ENCODE measurements at regions not wholly inside any gene's neighbourhood (a gene's known extent, or its start where the extent isn't known, plus 50 kb on each side); places are given as distances from the start of the nearest gene placed in this dataset.

GRCh38 chr6:28742668-28743270 lies 181.0 kb downstream of the TRIM27 start:
- Histone ChIP-seq H3K9ac (ENCODE audit: low read length) (no peak overlapping the region), H3K4me3 (ENCODE audit: low read depth, low read length) (peak overlapping the region; percentile 69), H3K27me3 (ENCODE audit: control insufficient read depth, insufficient read depth, low read length) (peaks cover 56% of the 10 kb centered on the region; the same call in 1 of the 2 replicates), H3K9me3 (ENCODE audit: control insufficient read depth, insufficient read depth, low read depth, low read length) (no peaks in the 10 kb centered on the region), H3K36me3 (ENCODE audit: control insufficient read depth, insufficient read depth, low read length) (no peaks in the 10 kb centered on the region), H3K27ac (ENCODE audit: low read depth, low read length) (no peak overlapping the region), H3K4me1 (ENCODE audit: control insufficient read depth, insufficient read depth, low read length) (0 out of 2 replicates have a peak, but pooled peaks cover 11% of the 10 kb centered on the region)

DNA sequence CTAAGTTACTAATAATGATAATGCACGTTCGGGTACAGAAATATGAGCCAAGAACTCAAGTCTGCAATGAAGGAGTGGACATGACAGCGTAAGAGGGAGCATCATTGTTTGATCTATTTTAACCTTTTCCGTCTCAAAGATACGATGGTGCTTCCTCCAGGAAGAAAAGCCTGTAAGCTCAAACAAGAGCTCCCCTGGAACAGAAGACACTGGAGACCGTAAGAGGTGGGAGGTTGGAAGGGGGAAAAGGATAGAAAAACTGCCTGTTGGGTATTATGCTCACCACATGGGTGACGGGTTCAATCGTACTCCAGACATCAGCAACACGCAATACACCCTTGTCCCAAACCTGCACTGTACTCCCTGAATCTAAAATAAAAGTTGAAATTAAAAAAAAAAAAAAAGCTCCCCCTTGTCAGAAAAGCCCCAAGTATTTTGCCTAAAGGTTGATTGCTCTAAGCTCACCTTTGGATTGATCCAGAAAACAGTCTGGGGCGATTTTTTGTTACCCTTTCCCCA lies 180.5 kb downstream of the TRIM27 start:
- Histone ChIP-seq H3K36me3 (ENCODE audit: control insufficient read depth, insufficient read depth, low read length) (no peaks in the 10 kb centered on the region), H3K9ac (ENCODE audit: low read length) (no peak overlapping the region), H3K4me3 (ENCODE audit: low read depth, low read length) (peak overlapping the region; percentile 69), H3K27ac (ENCODE audit: low read depth, low read length) (no peak overlapping the region), H3K9me3 (ENCODE audit: control insufficient read depth, insufficient read depth, low read depth, low read length) (no peaks in the 10 kb centered on the region), H3K4me1 (ENCODE audit: control insufficient read depth, insufficient read depth, low read length) (0 out of 2 replicates have a peak, but pooled peaks cover 6% of the 10 kb centered on the region), H3K27me3 (ENCODE audit: control insufficient read depth, insufficient read depth, low read length) (peaks cover 51% of the 10 kb centered on the region; the same call in 1 of the 2 replicates)

DNA sequence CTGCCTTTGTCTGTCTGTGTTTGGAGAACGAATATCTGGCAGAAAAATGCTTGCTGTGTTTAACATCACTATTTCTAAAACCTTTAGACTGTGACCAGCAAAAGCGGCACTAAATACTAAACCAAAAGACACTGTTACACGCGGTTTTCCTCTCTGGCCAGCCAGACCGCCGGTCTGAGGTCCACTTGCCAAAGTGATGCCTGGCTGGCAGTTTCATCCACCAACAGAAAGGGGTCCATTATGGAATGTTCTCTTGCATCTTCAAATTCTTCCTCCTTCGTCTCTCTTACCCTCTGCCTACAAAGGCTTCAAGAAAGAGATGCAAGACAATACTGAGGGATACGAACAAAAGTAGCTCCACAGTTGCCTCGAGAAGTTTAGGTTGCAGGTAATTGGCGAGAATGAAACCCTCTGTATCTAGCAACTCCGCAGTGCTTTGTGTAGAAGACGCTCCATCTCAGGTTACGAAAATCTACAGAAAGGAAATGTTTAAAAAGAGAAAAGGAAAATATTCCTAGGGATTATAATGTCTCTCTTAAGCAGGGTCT lies 176.6 kb downstream of the TRIM27 start:
- no peaks in the 10 kb centered on the region for H3K36me3 ChIP-seq (ENCODE audit: control insufficient read depth, insufficient read depth, low read length)
- H3K27ac ChIP-seq (ENCODE audit: low read depth, low read length): no peak overlapping the region
- peaks cover 38% of the 10 kb centered on the region; the same call in 1 of the 2 replicates for H3K27me3 ChIP-seq (ENCODE audit: control insufficient read depth, insufficient read depth, low read length)
- peak overlapping the region; percentile 6 for H3K9ac ChIP-seq (ENCODE audit: low read length)
- peak overlapping the region; percentile 70 for H3K4me3 ChIP-seq (ENCODE audit: low read depth, low read length)
- peaks cover 8% of the 10 kb centered on the region; the same call in 1 of the 2 replicates for H3K9me3 ChIP-seq (ENCODE audit: control insufficient read depth, insufficient read depth, low read depth, low read length)
- no peaks in the 10 kb centered on the region for H3K4me1 ChIP-seq (ENCODE audit: control insufficient read depth, insufficient read depth, low read length)

GRCh38 chr6:28747631-28748157 lies 176.1 kb downstream of the TRIM27 start:
- Histone ChIP-seq H3K9ac (ENCODE audit: low read length) (peak overlapping the region; percentile 6), H3K36me3 (ENCODE audit: control insufficient read depth, insufficient read depth, low read length) (no peaks in the 10 kb centered on the region), H3K27ac (ENCODE audit: low read depth, low read length) (no peak overlapping the region), H3K4me3 (ENCODE audit: low read depth, low read length) (peak overlapping the region; percentile 70), H3K27me3 (ENCODE audit: control insufficient read depth, insufficient read depth, low read length) (peaks cover 38% of the 10 kb centered on the region; the same call in 1 of the 2 replicates), H3K9me3 (ENCODE audit: control insufficient read depth, insufficient read depth, low read depth, low read length) (peaks cover 8% of the 10 kb centered on the region; the same call in 1 of the 2 replicates), H3K4me1 (ENCODE audit: control insufficient read depth, insufficient read depth, low read length) (no peaks in the 10 kb centered on the region)

GRCh38 chr6:28748192-28748591 lies 175.6 kb downstream of the TRIM27 start:
- Histone ChIP-seq H3K27ac (ENCODE audit: low read depth, low read length) (no peak overlapping the region), H3K4me3 (ENCODE audit: low read depth, low read length) (peak overlapping the region; percentile 70), H3K9me3 (ENCODE audit: control insufficient read depth, insufficient read depth, low read depth, low read length) (peaks cover 8% of the 10 kb centered on the region; the same call in 1 of the 2 replicates)

DNA sequence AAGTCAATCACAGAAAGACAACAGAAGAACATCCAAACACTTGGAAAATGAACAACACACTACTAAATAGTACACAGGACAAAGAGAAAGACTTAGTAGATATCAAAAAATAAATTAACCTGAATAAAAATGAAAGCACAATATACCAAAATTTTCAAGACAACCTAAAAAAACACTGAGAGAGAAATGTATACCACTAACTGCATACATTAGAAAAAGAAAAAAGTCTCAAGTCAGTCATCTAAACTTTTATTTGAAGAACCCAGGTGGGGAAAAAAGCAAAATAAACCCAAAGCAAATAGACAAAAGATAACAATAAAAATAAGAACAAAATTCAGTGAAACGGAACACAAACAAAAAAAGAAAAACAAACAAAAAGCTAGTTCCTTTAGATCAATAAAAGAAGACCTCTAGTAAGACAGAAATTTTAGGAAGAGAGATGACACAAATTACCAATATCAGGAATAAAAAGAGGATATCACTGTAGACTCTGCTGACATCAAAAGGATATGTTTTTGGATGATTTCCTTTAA lies 172.8 kb downstream of the TRIM27 start:
- Histone ChIP-seq H3K4me1 (ENCODE audit: control insufficient read depth, insufficient read depth, low read length) (no peaks in the 10 kb centered on the region), H3K9me3 (ENCODE audit: control insufficient read depth, insufficient read depth, low read depth, low read length) (peaks cover 8% of the 10 kb centered on the region; the same call in 1 of the 2 replicates), H3K27me3 (ENCODE audit: control insufficient read depth, insufficient read depth, low read length) (peaks cover 14% of the 10 kb centered on the region; the same call in 1 of the 2 replicates), H3K9ac (ENCODE audit: low read length) (no peak overlapping the region), H3K27ac (ENCODE audit: low read depth, low read length) (no peak overlapping the region), H3K36me3 (ENCODE audit: control insufficient read depth, insufficient read depth, low read length) (no peaks in the 10 kb centered on the region), H3K4me3 (ENCODE audit: low read depth, low read length) (no peak overlapping the region)

More at GRCh38 chr6:28748192-28748591, 175.6 kb downstream of the TRIM27 start:
- Histone ChIP-seq H3K9ac (ENCODE audit: low read length) (no peak overlapping the region), H3K4me1 (ENCODE audit: control insufficient read depth, insufficient read depth, low read length) (no peaks in the 10 kb centered on the region), H3K36me3 (ENCODE audit: control insufficient read depth, insufficient read depth, low read length) (no peaks in the 10 kb centered on the region), H3K27me3 (ENCODE audit: control insufficient read depth, insufficient read depth, low read length) (peaks cover 38% of the 10 kb centered on the region; the same call in 1 of the 2 replicates)

DNA sequence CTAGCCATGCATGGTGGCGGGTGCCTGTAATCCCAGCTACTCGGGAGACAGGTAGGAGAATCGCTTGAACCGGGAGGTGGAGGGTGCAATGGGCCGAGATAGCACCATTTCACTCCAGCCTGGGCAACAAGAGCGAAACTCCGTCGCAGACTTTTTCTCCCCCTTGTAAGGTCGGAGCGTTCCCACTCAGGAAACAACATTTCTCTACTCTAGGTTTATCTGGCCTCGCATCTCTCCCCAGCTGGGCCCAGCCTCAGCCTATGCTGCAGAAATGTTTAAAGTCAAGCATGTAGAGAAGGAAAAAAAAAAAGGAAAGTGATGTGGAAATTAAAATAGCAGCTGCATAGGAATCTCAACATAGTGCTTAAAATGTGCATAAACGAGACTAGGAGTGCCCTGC lies 172.3 kb downstream of the TRIM27 start:
- H3K9me3 ChIP-seq (ENCODE audit: control insufficient read depth, insufficient read depth, low read depth, low read length): peaks cover 8% of the 10 kb centered on the region; the same call in 1 of the 2 replicates

GRCh38 chr6:28751963-28752350 lies 171.8 kb downstream of the TRIM27 start:
- Histone ChIP-seq H3K9me3 (ENCODE audit: control insufficient read depth, insufficient read depth, low read depth, low read length) (peaks cover 8% of the 10 kb centered on the region; the same call in 1 of the 2 replicates), H3K4me3 (ENCODE audit: low read depth, low read length) (no peak overlapping the region), H3K27ac (ENCODE audit: low read depth, low read length) (no peak overlapping the region), H3K27me3 (ENCODE audit: control insufficient read depth, insufficient read depth, low read length) (peaks cover 5% of the 10 kb centered on the region; the same call in 1 of the 2 replicates), H3K36me3 (ENCODE audit: control insufficient read depth, insufficient read depth, low read length) (no peaks in the 10 kb centered on the region; the same call in 1 of the 2 replicates), H3K9ac (ENCODE audit: low read length) (no peak overlapping the region), H3K4me1 (ENCODE audit: control insufficient read depth, insufficient read depth, low read length) (no peaks in the 10 kb centered on the region)

More for the DNA sequence above, 172.3 kb downstream of the TRIM27 start:
- no peaks in the 10 kb centered on the region for H3K4me1 ChIP-seq (ENCODE audit: control insufficient read depth, insufficient read depth, low read length)
- H3K36me3 ChIP-seq (ENCODE audit: control insufficient read depth, insufficient read depth, low read length): no peaks in the 10 kb centered on the region; the same call in 1 of the 2 replicates
- H3K4me3 ChIP-seq (ENCODE audit: low read depth, low read length): no peak overlapping the region; the same call in 1 of the 2 replicates
- H3K27me3 ChIP-seq (ENCODE audit: control insufficient read depth, insufficient read depth, low read length): peaks cover 9% of the 10 kb centered on the region; the same call in 1 of the 2 replicates
- H3K9ac ChIP-seq (ENCODE audit: low read length): no peak overlapping the region
- no peak overlapping the region for H3K27ac ChIP-seq (ENCODE audit: low read depth, low read length)

- Histone ChIP-seq H3K9ac (ENCODE audit: low read length) (peak overlapping the region; percentile 75), H3K27ac (ENCODE audit: low read depth, low read length) (no peak overlapping the region), H3K36me3 (ENCODE audit: control insufficient read depth, insufficient read depth, low read length) (no peaks in the 10 kb centered on the region; the same call in 1 of the 2 replicates), H3K9me3 (ENCODE audit: control insufficient read depth, insufficient read depth, low read depth, low read length) (no peaks in the 10 kb centered on the region), H3K27me3 (ENCODE audit: control insufficient read depth, insufficient read depth, low read length) (peaks cover 7% of the 10 kb centered on the region; the same call in 1 of the 2 replicates), H3K4me1 (ENCODE audit: control insufficient read depth, insufficient read depth, low read length) (no peaks in the 10 kb centered on the region), H3K4me3 (ENCODE audit: low read depth, low read length) (peak overlapping the region; percentile 71)
Measured at GRCh38 chr6:28757429-28758045, 166.2 kb downstream of the TRIM27 start.

GRCh38 chr6:28758046-28758817 lies 165.6 kb downstream of the TRIM27 start:
- Histone ChIP-seq H3K27ac (ENCODE audit: low read depth, low read length) (no peak overlapping the region), H3K9me3 (ENCODE audit: control insufficient read depth, insufficient read depth, low read depth, low read length) (no peaks in the 10 kb centered on the region), H3K4me1 (ENCODE audit: control insufficient read depth, insufficient read depth, low read length) (no peaks in the 10 kb centered on the region), H3K36me3 (ENCODE audit: control insufficient read depth, insufficient read depth, low read length) (no peaks in the 10 kb centered on the region; the same call in 1 of the 2 replicates), H3K4me3 (ENCODE audit: low read depth, low read length) (peak overlapping the region; percentile 71), H3K27me3 (ENCODE audit: control insufficient read depth, insufficient read depth, low read length) (peaks cover 14% of the 10 kb centered on the region; the same call in 1 of the 2 replicates), H3K9ac (ENCODE audit: low read length) (peak overlapping the region; percentile 75)

All from HUES6 (cell line).